Omental fat pad (tissue), 3 donors: ENCODE measurements at regions not wholly inside any gene's neighbourhood (a gene's known extent, or its start where the extent isn't known, plus 50 kb on each side); places are given as distances from the start of the nearest gene placed in this dataset.

Experiments
- ATAC-seq: fragments of 150-250 bp; one replicate; pipeline ENCODE4 v1.9.1; 2016; ENCODE audit warnings: mild to moderate bottlenecking, moderate library complexity; ENCODE audit not compliant: low FRiP score
- DNase-seq: peaks from one replicate; pipeline ENCODE4 v3.0.0-alpha.2; 2019; ENCODE audit warnings: low spot score
- TF ChIP-seq, protein P1 (sequence below), 3 donors: fragments of 450-650 bp; IDR thresholded peaks; one replicate each; pipeline ENCODE4 v1.5.1; 2016 to 2017; ENCODE audit warnings: antibody characterized with exemption in 3 of 3, mild to moderate bottlenecking in 3 of 3, moderate library complexity in 2 of 3

DNA sequence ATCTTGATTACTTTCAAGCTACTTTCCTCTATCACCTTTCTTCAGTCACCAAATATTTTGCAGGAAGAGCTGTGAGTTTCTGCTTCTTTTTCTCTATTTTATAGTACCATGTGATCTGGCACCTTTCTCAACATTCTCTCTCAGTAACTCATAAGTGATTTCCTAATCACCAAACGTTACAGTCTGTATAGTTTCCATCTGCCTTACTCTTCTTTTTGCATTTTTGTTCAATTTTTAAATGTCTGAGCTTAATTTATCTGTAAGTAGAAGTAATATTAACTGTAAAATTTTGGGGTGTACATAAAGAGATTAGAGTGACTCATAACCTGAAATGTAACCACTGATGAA is 422.1 kb upstream of the SYT1 start:
- DNase-seq (no peak), ATAC-seq (peak; percentile 71)
- TF ChIP-seq, protein P1, sequence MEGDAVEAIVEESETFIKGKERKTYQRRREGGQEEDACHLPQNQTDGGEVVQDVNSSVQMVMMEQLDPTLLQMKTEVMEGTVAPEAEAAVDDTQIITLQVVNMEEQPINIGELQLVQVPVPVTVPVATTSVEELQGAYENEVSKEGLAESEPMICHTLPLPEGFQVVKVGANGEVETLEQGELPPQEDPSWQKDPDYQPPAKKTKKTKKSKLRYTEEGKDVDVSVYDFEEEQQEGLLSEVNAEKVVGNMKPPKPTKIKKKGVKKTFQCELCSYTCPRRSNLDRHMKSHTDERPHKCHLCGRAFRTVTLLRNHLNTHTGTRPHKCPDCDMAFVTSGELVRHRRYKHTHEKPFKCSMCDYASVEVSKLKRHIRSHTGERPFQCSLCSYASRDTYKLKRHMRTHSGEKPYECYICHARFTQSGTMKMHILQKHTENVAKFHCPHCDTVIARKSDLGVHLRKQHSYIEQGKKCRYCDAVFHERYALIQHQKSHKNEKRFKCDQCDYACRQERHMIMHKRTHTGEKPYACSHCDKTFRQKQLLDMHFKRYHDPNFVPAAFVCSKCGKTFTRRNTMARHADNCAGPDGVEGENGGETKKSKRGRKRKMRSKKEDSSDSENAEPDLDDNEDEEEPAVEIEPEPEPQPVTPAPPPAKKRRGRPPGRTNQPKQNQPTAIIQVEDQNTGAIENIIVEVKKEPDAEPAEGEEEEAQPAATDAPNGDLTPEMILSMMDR (IDR thresholded peaks at IDR 0.05): no peak

DNA sequence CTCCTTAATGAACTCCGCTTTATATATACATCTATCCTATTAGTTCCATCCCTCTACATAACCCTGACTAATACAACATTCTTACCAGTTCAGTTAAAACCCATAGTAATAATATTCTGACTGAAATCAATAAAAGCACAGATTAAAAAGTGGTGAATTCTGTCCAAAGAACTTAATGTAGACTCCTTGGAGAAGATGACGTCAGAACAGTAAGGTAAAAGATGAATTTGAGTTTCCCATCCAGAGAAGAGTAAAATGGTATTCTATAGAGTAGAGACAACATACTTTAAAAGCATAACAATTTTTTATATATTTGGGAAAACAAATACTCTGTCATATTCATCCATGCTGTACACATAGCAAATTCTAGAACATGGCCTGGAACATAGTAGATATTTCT is 418.0 kb upstream of the SYT1 start:
- DNase-seq: no peak
- TF ChIP-seq, protein P1 (IDR thresholded peaks at IDR 0.05): no peak
- no peak for ATAC-seq

DNA sequence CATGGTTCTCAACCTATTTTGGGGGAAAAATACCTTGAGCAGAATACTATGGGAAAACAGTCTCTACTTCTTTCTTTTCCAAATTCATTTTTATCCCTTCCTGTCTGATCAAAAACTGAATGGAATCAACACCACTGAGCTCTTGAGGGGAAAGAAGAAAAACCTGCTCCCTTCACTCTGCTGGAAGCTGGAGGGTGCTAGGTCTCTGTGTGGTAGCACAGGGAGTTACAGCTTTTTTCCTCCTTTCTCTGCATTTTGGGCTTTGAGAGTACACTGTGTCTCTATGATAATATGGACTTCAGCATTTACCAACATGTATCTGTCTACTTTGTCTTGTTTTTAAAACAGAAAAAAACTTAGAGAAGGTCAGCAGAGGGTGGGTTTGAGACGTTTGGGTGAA is 417.2 kb upstream of the SYT1 start:
- TF ChIP-seq, protein P1 (IDR thresholded peaks at IDR 0.05): no peak
- no peak for ATAC-seq
- DNase-seq: no peak

DNA sequence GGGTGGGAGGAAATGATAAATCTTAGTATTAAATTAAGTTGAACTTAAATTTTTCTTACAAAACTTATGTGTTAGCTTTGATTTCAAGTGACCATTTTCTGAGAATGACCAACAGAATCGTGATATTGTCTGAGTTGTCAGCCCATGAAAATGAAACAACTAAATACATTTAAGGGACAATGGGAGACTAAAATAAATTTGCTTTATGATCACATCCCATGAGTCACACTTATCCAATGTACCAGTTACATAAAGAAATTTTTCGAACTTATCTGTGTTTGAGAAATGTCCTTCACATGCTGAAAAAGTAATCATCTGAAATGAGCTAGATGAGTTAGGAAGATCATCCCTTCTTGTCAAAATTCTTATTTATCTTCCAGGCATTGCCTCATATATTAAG is 415.9 kb upstream of the SYT1 start:
- TF ChIP-seq, protein P1 (IDR thresholded peaks at IDR 0.05): no peak
- no peak for DNase-seq
- ATAC-seq: no peak

DNA sequence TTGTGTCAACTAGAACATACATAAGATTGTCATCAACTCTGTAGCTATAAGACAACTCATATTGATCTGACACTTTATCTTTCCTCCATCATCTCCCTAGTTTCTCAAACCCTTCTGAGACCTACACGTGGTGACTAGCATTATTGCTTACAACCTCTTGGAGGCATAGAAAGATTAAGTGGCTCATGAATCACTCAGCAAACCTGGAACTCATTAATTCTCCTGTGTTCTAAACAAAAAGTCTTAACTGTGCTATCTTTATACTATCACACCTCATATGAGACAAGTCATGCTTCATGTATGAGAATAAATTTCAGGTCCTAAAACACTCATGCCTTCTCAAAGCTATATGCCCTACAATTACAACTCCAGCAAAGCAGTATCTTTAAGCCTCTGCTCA is 408.6 kb upstream of the SYT1 start:
- no peak for DNase-seq
- TF ChIP-seq, protein P1 (IDR thresholded peaks at IDR 0.05): no peak
- ATAC-seq: no peak

DNA sequence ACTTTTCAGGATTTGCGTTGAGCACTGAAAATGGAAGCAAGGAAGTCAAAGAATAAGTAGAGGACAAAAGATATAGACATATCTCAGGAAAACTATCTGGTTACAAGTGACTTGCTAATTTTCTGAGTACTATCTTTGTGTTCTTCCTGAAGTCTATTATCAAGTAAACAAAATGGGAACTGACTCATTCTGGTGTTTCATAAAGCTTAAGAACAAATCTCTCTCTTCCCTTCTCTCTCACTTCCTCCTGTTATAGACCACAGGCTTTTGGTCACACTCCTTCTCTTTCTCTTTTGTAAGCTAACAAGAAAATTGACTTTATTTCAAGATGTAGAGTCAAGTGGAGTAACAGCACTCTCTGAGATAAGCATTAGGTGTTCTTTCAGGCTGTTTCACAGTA is 406.6 kb upstream of the SYT1 start:
- ATAC-seq (no peak), DNase-seq (no peak)
- TF ChIP-seq, protein P1 (IDR thresholded peaks at IDR 0.05): no peak

DNA sequence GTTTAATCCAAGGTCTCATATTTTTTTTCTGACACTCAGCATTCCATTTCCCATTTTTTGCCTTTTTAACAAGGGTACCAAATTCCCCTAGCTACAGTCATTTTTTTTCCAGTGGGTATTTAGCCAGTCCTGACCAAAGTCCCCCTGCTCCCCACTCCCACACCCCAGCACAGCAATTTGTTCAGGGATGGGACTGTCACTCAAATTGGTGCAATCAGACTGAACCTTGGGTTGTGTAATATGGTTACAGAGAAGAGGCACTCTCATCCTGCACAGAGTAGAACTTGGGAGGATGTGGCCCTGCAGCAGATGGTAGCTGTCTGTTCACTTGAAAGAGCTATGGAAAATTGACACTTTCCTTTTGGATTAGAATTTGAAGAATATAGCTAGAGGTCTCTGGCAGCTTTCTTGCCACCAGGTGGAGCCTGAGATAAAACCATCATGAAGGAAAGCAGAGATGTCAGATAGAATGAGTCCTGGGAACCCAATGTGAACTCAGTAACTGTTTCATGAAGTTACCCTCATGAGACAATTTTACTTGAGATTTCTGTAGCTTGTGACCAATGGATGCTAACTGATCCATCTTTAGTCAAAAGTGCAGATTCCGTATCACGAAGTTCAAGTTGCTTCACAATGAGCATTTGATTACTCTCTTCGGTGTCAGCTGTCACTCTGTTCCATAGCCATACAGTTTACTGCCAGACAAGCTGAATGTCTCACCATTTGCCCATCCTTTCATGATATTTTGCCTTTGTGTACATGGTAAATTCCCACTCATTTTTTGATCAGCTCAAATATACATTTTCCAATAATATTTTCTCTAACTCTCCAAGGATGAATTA is 394.0 kb upstream of the SYT1 start:
- ATAC-seq: no peak
- no peak for DNase-seq
- TF ChIP-seq, protein P1 (IDR thresholded peaks at IDR 0.05): no peak
